ENCODE measurements at regions not wholly inside any gene's neighbourhood (a gene's known extent, or its start where the extent isn't known, plus 50 kb on each side); places are given as distances from the start of the nearest gene placed in this dataset.

DNA sequence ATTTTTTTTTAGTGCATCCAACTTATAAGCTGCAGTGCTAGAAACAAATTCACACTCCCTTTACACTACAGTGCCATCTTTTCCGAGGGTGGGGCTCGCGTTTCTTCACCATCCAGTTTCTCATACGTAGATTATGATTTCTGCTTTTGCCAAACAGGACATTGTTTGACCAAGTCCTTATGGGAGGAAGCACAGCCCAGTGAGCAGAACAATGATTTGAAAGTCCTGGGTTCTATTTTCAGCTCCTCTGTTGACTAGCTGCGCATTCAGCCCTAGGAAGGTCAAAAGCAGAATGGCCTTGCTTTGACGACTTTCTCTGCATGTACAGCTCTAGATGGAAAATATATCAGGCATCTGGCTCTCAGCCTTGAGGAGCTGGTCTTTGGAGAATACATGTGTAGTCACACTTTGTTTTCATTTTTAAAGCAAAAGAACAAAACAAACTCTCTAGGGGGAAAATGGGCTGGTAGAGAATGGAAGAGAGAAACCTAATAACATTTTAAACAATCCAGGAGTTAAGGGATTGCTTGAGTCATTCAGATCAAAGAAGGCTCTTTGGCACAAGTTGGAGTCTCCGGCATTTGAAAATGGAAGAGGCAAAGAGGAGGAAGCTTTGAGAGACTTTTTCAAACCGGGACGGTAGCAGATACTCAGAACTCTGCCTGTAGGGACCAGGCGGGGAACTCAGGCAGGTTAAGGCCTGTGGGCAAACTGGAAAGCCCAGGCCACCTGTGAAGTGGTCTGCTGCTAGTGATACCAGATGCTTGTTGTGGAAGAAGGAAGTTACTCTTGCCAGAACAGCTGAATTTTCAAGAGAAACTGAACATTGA lies 257.3 kb upstream of the PLEKHG7 start (continued):
- no peak for TF ChIP-seq WRNIP1 (IDR thresholded peaks at IDR 0.05; ENCODE audit: borderline replicate concordance, low read depth, low read length)
- TF ChIP-seq PML (IDR thresholded peaks at IDR 0.05; ENCODE audit: low read length) = peak; percentile 85
- TF ChIP-seq EGR1 (IDR thresholded peaks at IDR 0.05; ENCODE audit: borderline replicate concordance in 1 of 2, low read depth in 2 of 2, low read length in 2 of 2) = no peak; a peak in 1 of 3 replicates
- TF ChIP-seq, protein P1, sequence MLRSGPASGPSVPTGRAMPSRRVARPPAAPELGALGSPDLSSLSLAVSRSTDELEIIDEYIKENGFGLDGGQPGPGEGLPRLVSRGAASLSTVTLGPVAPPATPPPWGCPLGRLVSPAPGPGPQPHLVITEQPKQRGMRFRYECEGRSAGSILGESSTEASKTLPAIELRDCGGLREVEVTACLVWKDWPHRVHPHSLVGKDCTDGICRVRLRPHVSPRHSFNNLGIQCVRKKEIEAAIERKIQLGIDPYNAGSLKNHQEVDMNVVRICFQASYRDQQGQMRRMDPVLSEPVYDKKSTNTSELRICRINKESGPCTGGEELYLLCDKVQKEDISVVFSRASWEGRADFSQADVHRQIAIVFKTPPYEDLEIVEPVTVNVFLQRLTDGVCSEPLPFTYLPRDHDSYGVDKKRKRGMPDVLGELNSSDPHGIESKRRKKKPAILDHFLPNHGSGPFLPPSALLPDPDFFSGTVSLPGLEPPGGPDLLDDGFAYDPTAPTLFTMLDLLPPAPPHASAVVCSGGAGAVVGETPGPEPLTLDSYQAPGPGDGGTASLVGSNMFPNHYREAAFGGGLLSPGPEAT (IDR thresholded peaks at IDR 0.05; ENCODE audit: low read depth) = peak; percentile 64; the same call in 1 of the 2 replicates
- TF ChIP-seq TCF7 (IDR thresholded peaks at IDR 0.05; ENCODE audit: borderline replicate concordance) = no peak; the same call in none of the 2 replicates
- no peak for TF ChIP-seq RCOR1 (conservative IDR thresholded peaks at IDR 0.05; ENCODE audit: low read depth, low read length)
- TF ChIP-seq, protein P2, sequence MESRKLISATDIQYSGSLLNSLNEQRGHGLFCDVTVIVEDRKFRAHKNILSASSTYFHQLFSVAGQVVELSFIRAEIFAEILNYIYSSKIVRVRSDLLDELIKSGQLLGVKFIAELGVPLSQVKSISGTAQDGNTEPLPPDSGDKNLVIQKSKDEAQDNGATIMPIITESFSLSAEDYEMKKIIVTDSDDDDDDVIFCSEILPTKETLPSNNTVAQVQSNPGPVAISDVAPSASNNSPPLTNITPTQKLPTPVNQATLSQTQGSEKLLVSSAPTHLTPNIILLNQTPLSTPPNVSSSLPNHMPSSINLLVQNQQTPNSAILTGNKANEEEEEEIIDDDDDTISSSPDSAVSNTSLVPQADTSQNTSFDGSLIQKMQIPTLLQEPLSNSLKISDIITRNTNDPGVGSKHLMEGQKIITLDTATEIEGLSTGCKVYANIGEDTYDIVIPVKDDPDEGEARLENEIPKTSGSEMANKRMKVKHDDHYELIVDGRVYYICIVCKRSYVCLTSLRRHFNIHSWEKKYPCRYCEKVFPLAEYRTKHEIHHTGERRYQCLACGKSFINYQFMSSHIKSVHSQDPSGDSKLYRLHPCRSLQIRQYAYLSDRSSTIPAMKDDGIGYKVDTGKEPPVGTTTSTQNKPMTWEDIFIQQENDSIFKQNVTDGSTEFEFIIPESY (IDR thresholded peaks at IDR 0.05) = no peak
- peak; percentile 37; the same call in 1 of the 2 replicates for TF ChIP-seq SMC3 (IDR thresholded peaks at IDR 0.05; ENCODE audit: borderline replicate concordance, low read length)
- TF ChIP-seq NFYB (IDR thresholded peaks at IDR 0.05; ENCODE audit: insufficient read depth, low read depth, low read length) = 0 out of 2 replicates have a peak, but pooled peaks have one; percentile 26
- TF ChIP-seq RUNX3 (IDR thresholded peaks at IDR 0.05; ENCODE audit: low read length) = peak; percentile 89
- no peak for TF ChIP-seq SIN3A (IDR thresholded peaks at IDR 0.05; ENCODE audit: low read depth, low read length)
- TF ChIP-seq MYC (IDR thresholded peaks at IDR 0.05; ENCODE audit: insufficient read depth, insufficient read length, insufficient replicate concordance, low read length, severe bottlenecking) = no peak
- TF ChIP-seq POU2F2 (IDR thresholded peaks at IDR 0.05; ENCODE audit: borderline replicate concordance, low read depth, low read length) = peak; percentile 74; the same call in 2 of the 3 replicates
- TF ChIP-seq CHD1 (IDR thresholded peaks at IDR 0.05; ENCODE audit: low read depth, low read length) = no peak
- no peak for TF ChIP-seq SREBF1 (IDR thresholded peaks at IDR 0.05; ENCODE audit: low read length)
- TF ChIP-seq POLR2A (IDR thresholded peaks at IDR 0.05; ENCODE audit: low read depth, low read length) = peak; percentile 61
- no peak for TF ChIP-seq SUZ12 (IDR thresholded peaks at IDR 0.05; ENCODE audit: unreplicated experiment)
- peak; percentile 85 for TF ChIP-seq MEF2A (IDR thresholded peaks at IDR 0.05; ENCODE audit: insufficient read depth, low read depth, low read length)
- TF ChIP-seq ZNF207 (IDR thresholded peaks at IDR 0.05; ENCODE audit: borderline replicate concordance) = peak; percentile 11; the same call in 1 of the 2 replicates
- TF ChIP-seq, protein P3, sequence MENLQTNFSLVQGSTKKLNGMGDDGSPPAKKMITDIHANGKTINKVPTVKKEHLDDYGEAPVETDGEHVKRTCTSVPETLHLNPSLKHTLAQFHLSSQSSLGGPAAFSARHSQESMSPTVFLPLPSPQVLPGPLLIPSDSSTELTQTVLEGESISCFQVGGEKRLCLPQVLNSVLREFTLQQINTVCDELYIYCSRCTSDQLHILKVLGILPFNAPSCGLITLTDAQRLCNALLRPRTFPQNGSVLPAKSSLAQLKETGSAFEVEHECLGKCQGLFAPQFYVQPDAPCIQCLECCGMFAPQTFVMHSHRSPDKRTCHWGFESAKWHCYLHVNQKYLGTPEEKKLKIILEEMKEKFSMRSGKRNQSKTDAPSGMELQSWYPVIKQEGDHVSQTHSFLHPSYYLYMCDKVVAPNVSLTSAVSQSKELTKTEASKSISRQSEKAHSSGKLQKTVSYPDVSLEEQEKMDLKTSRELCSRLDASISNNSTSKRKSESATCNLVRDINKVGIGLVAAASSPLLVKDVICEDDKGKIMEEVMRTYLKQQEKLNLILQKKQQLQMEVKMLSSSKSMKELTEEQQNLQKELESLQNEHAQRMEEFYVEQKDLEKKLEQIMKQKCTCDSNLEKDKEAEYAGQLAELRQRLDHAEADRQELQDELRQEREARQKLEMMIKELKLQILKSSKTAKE (IDR thresholded peaks at IDR 0.05; ENCODE audit: low read depth, poor library complexity, severe bottlenecking) = peak; percentile 49
- no peak for TF ChIP-seq RFX5 (IDR thresholded peaks at IDR 0.05; ENCODE audit: low read depth, low read length)
- TF ChIP-seq CHD4 (IDR thresholded peaks at IDR 0.05) = no peak

All from GM12878 (cell line).